ENCODE measurements at regions not wholly inside any gene's neighbourhood (a gene's known extent, or its start where the extent isn't known, plus 50 kb on each side); places are given as distances from the start of the nearest gene placed in this dataset.

DNA sequence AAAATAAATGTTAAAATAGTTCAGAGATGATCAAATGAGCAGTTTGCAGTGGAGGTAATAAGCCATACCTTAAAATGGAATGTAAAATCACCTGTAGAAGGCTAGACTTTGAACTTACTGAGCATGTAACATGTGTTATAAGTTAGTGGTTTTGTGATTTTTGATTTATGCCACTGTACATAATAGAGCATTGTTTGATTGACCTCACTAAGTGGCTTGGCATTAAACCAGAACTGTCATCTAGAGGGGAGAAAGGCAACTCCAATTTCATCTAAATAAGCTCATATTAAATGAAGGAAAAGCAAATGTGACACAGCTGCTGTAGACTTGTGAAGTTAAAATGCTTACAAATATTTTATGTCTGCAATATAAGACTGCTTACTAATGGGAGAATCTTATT, 387.9 kb downstream of the ZIC1 start:
- no peaks in the 10 kb centered on the region for H3K9me3 ChIP-seq
- TF ChIP-seq, protein P1, sequence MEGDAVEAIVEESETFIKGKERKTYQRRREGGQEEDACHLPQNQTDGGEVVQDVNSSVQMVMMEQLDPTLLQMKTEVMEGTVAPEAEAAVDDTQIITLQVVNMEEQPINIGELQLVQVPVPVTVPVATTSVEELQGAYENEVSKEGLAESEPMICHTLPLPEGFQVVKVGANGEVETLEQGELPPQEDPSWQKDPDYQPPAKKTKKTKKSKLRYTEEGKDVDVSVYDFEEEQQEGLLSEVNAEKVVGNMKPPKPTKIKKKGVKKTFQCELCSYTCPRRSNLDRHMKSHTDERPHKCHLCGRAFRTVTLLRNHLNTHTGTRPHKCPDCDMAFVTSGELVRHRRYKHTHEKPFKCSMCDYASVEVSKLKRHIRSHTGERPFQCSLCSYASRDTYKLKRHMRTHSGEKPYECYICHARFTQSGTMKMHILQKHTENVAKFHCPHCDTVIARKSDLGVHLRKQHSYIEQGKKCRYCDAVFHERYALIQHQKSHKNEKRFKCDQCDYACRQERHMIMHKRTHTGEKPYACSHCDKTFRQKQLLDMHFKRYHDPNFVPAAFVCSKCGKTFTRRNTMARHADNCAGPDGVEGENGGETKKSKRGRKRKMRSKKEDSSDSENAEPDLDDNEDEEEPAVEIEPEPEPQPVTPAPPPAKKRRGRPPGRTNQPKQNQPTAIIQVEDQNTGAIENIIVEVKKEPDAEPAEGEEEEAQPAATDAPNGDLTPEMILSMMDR (IDR thresholded peaks at IDR 0.05): no peak
- no peak for TF ChIP-seq POLR2A (IDR thresholded peaks at IDR 0.05)

GRCh38 chr3:147799601-147800000, 390.4 kb downstream of the ZIC1 start:
- ATAC-seq: no peak
- Histone ChIP-seq H3K4me1 (no peaks in the 10 kb centered on the region), H3K9me3 (no peaks in the 10 kb centered on the region), H3K27me3 (no peaks in the 10 kb centered on the region), H3K27ac (no peak overlapping the region), H3K4me3 (no peak overlapping the region), H3K36me3 (no peaks in the 10 kb centered on the region)
- WGBS, 4 donors: 67 to 77% (median 71%) methylated on average over 2 of the region's 2 CpGs
- no peak for DNase-seq
- intact Hi-C loops (cut with DNase I): no loop called here
- TF ChIP-seq, protein P1 (IDR thresholded peaks at IDR 0.05): no peak
- no peak for TF ChIP-seq POLR2A (IDR thresholded peaks at IDR 0.05)

More for the DNA sequence above, 387.9 kb downstream of the ZIC1 start:
- no peak overlapping the region for H3K4me3 ChIP-seq
- intact Hi-C loops (cut with DNase I): no loop called here
- no peaks in the 10 kb centered on the region for H3K27me3 ChIP-seq
- H3K36me3 ChIP-seq: no peaks in the 10 kb centered on the region
- ATAC-seq: no peak
- no peak overlapping the region for H3K27ac ChIP-seq
- no peak for DNase-seq
- no peaks in the 10 kb centered on the region for H3K4me1 ChIP-seq

GRCh38 chr3:147807776-147808175, 398.6 kb downstream of the ZIC1 start:
- Histone ChIP-seq H3K27me3 (no peaks in the 10 kb centered on the region), H3K4me3 (no peak overlapping the region), H3K36me3 (no peaks in the 10 kb centered on the region), H3K4me1 (peaks cover 0 to 2% (median 0%) of the 10 kb centered on the region in 12 donors), H3K9me3 (no peaks in the 10 kb centered on the region), H3K27ac (no peak overlapping the region)
- ATAC-seq: no peak
- 55 to 72% (median 66%) methylated on average over 1 of the region's 1 CpG for WGBS, 4 donors
- no peak for DNase-seq
- intact Hi-C loops (cut with DNase I): no loop called here
- TF ChIP-seq POLR2A (IDR thresholded peaks at IDR 0.05): no peak
- TF ChIP-seq, protein P1 (IDR thresholded peaks at IDR 0.05): no peak

DNA sequence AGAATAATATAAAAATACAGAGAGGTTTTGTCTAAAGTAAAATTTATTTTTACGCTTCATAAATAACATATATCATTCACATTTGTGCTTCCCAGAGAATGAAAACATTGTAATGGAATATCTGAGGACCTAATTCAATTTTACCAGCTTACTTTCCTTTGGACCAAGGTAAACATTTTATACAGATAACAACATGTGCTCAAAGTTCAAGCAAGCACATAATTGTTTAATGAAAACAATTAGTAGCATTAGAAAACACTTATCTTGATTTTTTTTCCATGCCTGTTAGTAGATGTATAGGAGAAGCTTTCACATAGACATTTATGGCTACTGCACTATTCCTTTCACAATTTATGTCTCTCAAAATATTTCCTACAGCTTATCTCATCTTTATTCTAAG, 400.0 kb downstream of the ZIC1 start:
- ATAC-seq: no peak

More for the DNA sequence above, 400.0 kb downstream of the ZIC1 start:
- intact Hi-C loops (cut with DNase I): no loop called here
- H3K27me3 ChIP-seq: no peaks in the 10 kb centered on the region
- peaks cover 0 to 5% (median 0%) of the 10 kb centered on the region in 12 donors for H3K4me1 ChIP-seq
- no peak for DNase-seq
- TF ChIP-seq POLR2A (IDR thresholded peaks at IDR 0.05): no peak
- TF ChIP-seq, protein P1 (IDR thresholded peaks at IDR 0.05): no peak
- no peaks in the 10 kb centered on the region for H3K9me3 ChIP-seq
- H3K4me3 ChIP-seq: no peak overlapping the region
- no peaks in the 10 kb centered on the region for H3K36me3 ChIP-seq
- 89 to 98% (median 93%) methylated on average over 1 of the region's 1 CpG for WGBS, 4 donors
- no peak overlapping the region for H3K27ac ChIP-seq
